ENCODE measurements at regions not wholly inside any gene's neighbourhood (a gene's known extent, or its start where the extent isn't known, plus 50 kb on each side); places are given as distances from the start of the nearest gene placed in this dataset.

- Histone ChIP-seq H3K36me3 (ENCODE audit: control insufficient read depth, low read length) (no peaks in the 10 kb centered on the region), H3K9me3 (ENCODE audit: control insufficient read depth, insufficient read depth, low read length) (no peaks in the 10 kb centered on the region), H4K20me1 (ENCODE audit: control insufficient read depth, insufficient read depth, low read depth, low read length) (no peaks in the 10 kb centered on the region), H3K4me2 (ENCODE audit: low read length) (no peak overlapping the region), H3K27ac (ENCODE audit: low read depth, low read length) (no peak overlapping the region), H3K9me2 (replicated peaks; ENCODE audit: control insufficient read depth, low read length) (no peaks in the 10 kb centered on the region), H3F3A (ENCODE audit: control insufficient read depth, insufficient read depth) (no peaks in the 10 kb centered on the region), H3K4me1 (ENCODE audit: control insufficient read depth, low read length) (no peaks in the 10 kb centered on the region), H3K4me3 (ENCODE audit: low read length) (no peak overlapping the region), H3K27me3 (ENCODE audit: control insufficient read depth, low read length) (no peaks in the 10 kb centered on the region), H3K79me2 (ENCODE audit: control insufficient read depth, low read length) (no peaks in the 10 kb centered on the region)
- TF ChIP-seq CTCF (IDR thresholded peaks at IDR 0.05; ENCODE audit: low read depth, low read length, poor library complexity, severe bottlenecking), result no peak
- TF ChIP-seq EZH2phosphoT487 (IDR thresholded peaks at IDR 0.05; ENCODE audit: borderline replicate concordance, low read length), result no peak
Observed at GRCh38 chr3:83956431-83956830, 1002.4 kb upstream of the CADM2 start.

GRCh38 chr3:83968356-83968755, 990.4 kb upstream of the CADM2 start:
- Histone ChIP-seq H3K36me3 (ENCODE audit: control insufficient read depth, low read length) (no peaks in the 10 kb centered on the region), H3K4me2 (ENCODE audit: low read length) (no peak overlapping the region), H3K27ac (ENCODE audit: low read depth, low read length) (no peak overlapping the region), H3K4me1 (ENCODE audit: control insufficient read depth, low read length) (no peaks in the 10 kb centered on the region), H3F3A (ENCODE audit: control insufficient read depth, insufficient read depth) (no peaks in the 10 kb centered on the region), H3K27me3 (ENCODE audit: control insufficient read depth, low read length) (no peaks in the 10 kb centered on the region), H3K9me3 (ENCODE audit: control insufficient read depth, insufficient read depth, low read length) (no peaks in the 10 kb centered on the region), H3K4me3 (ENCODE audit: low read length) (no peak overlapping the region), H3K9me2 (replicated peaks; ENCODE audit: control insufficient read depth, low read length) (no peaks in the 10 kb centered on the region), H4K20me1 (ENCODE audit: control insufficient read depth, insufficient read depth, low read depth, low read length) (no peaks in the 10 kb centered on the region), H3K79me2 (ENCODE audit: control insufficient read depth, low read length) (no peaks in the 10 kb centered on the region)
- TF ChIP-seq CTCF (IDR thresholded peaks at IDR 0.05; ENCODE audit: low read depth, low read length, poor library complexity, severe bottlenecking), result no peak
- no peak for TF ChIP-seq EZH2phosphoT487 (IDR thresholded peaks at IDR 0.05; ENCODE audit: borderline replicate concordance, low read length)

- H3K27me3 ChIP-seq (ENCODE audit: control insufficient read depth, low read length), result no peaks in the 10 kb centered on the region
- no peaks in the 10 kb centered on the region for H3K4me1 ChIP-seq (ENCODE audit: control insufficient read depth, low read length)
- H3K4me3 ChIP-seq (ENCODE audit: low read length), result no peak overlapping the region
- H3K9me2 ChIP-seq (replicated peaks; ENCODE audit: control insufficient read depth, low read length), result no peaks in the 10 kb centered on the region
- no peaks in the 10 kb centered on the region for H3K79me2 ChIP-seq (ENCODE audit: control insufficient read depth, low read length)
- TF ChIP-seq EZH2phosphoT487 (IDR thresholded peaks at IDR 0.05; ENCODE audit: borderline replicate concordance, low read length), result no peak
- TF ChIP-seq CTCF (IDR thresholded peaks at IDR 0.05; ENCODE audit: low read depth, low read length, poor library complexity, severe bottlenecking), result no peak
- no peak overlapping the region for H3K27ac ChIP-seq (ENCODE audit: low read depth, low read length)
- H3K36me3 ChIP-seq (ENCODE audit: control insufficient read depth, low read length), result no peaks in the 10 kb centered on the region
- H3F3A ChIP-seq (ENCODE audit: control insufficient read depth, insufficient read depth), result no peaks in the 10 kb centered on the region
- H3K9me3 ChIP-seq (ENCODE audit: control insufficient read depth, insufficient read depth, low read length), result no peaks in the 10 kb centered on the region
- H3K4me2 ChIP-seq (ENCODE audit: low read length), result no peak overlapping the region
- no peaks in the 10 kb centered on the region for H4K20me1 ChIP-seq (ENCODE audit: control insufficient read depth, insufficient read depth, low read depth, low read length)
Observed at GRCh38 chr3:83971666-83972065, 987.1 kb upstream of the CADM2 start.

- TF ChIP-seq CTCF (IDR thresholded peaks at IDR 0.05; ENCODE audit: low read depth, low read length, poor library complexity, severe bottlenecking) (no peak), EZH2phosphoT487 (IDR thresholded peaks at IDR 0.05; ENCODE audit: borderline replicate concordance, low read length) (no peak)
- Histone ChIP-seq H3K4me1 (ENCODE audit: control insufficient read depth, low read length) (no peaks in the 10 kb centered on the region), H3F3A (ENCODE audit: control insufficient read depth, insufficient read depth) (no peaks in the 10 kb centered on the region), H3K36me3 (ENCODE audit: control insufficient read depth, low read length) (no peaks in the 10 kb centered on the region), H3K9me2 (replicated peaks; ENCODE audit: control insufficient read depth, low read length) (no peaks in the 10 kb centered on the region), H3K4me2 (ENCODE audit: low read length) (no peak overlapping the region), H3K79me2 (ENCODE audit: control insufficient read depth, low read length) (no peaks in the 10 kb centered on the region), H3K4me3 (ENCODE audit: low read length) (no peak overlapping the region), H3K9me3 (ENCODE audit: control insufficient read depth, insufficient read depth, low read length) (no peaks in the 10 kb centered on the region), H3K27ac (ENCODE audit: low read depth, low read length) (no peak overlapping the region), H4K20me1 (ENCODE audit: control insufficient read depth, insufficient read depth, low read depth, low read length) (no peaks in the 10 kb centered on the region), H3K27me3 (ENCODE audit: control insufficient read depth, low read length) (no peaks in the 10 kb centered on the region)
Observed at GRCh38 chr3:84008623-84009022, 950.2 kb upstream of the CADM2 start.

Measured in DOHH2 (cell line).